GM18502 (cell line): ENCODE measurements at regions not wholly inside any gene's neighbourhood (a gene's known extent, or its start where the extent isn't known, plus 50 kb on each side); places are given as distances from the start of the nearest gene placed in this dataset.

ENCODE experiments used
- ATAC-seq: cut with Tn5 transposase; IDR thresholded peaks from one replicate; pipeline ENCODE4 v1.9.1; 2021; ENCODE audit warnings: mild to moderate bottlenecking; ENCODE audit not compliant: unreplicated experiment, poor library complexity

GRCh38 chr22:27278946-27279345, 522.6 kb downstream of the MN1 start:
- ATAC-seq = no peak

GRCh38 chr22:27283240-27283639, 518.3 kb downstream of the MN1 start:
- ATAC-seq = no peak

- ATAC-seq = no peak
Observed at GRCh38 chr22:27283714-27284113, 517.8 kb downstream of the MN1 start.

- ATAC-seq = no peak
Observed at GRCh38 chr22:27284324-27284723, 517.2 kb downstream of the MN1 start.

GRCh38 chr22:27286711-27287110, 514.8 kb downstream of the MN1 start:
- no peak for ATAC-seq

GRCh38 chr22:27292542-27293299, 508.8 kb downstream of the MN1 start:
- no peak for ATAC-seq

GRCh38 chr22:27293721-27294445, 507.7 kb downstream of the MN1 start:
- no peak for ATAC-seq

- ATAC-seq = no peak
Observed at GRCh38 chr22:27295040-27295439, 506.5 kb downstream of the MN1 start.

- ATAC-seq = no peak
Observed at GRCh38 chr22:27295605-27296004, 506.0 kb downstream of the MN1 start.

- no peak for ATAC-seq
Observed at GRCh38 chr22:27296091-27296675, 505.4 kb downstream of the MN1 start.

GRCh38 chr22:27297125-27297524, 504.4 kb downstream of the MN1 start:
- no peak for ATAC-seq

- ATAC-seq = no peak
Observed at GRCh38 chr22:27298332-27298731, 503.2 kb downstream of the MN1 start.

GRCh38 chr22:27298742-27299141, 502.8 kb downstream of the MN1 start:
- no peak for ATAC-seq

GRCh38 chr22:27299181-27300085, 502.1 kb downstream of the MN1 start:
- no peak for ATAC-seq

- ATAC-seq = no peak
Observed at GRCh38 chr22:27300536-27301285, 500.8 kb downstream of the MN1 start.

- no peak for ATAC-seq
Observed at GRCh38 chr22:27302501-27302900, 499.1 kb downstream of the MN1 start.

GRCh38 chr22:27303718-27304117, 497.8 kb downstream of the MN1 start:
- no peak for ATAC-seq

- no peak for ATAC-seq
Observed at GRCh38 chr22:27306771-27307170, 494.8 kb downstream of the MN1 start.

- no peak for ATAC-seq
Observed at GRCh38 chr22:27307545-27308247, 493.9 kb downstream of the MN1 start.
